Liver (tissue), 3 donors: ENCODE measurements at regions not wholly inside any gene's neighbourhood (a gene's known extent, or its start where the extent isn't known, plus 50 kb on each side); places are given as distances from the start of the nearest gene placed in this dataset.

Source experiments
- JUND ChIP-seq, 2 donors: IDR thresholded peaks; 2 replicates each; pipeline ENCODE4 v1.6.1; 2016; ENCODE audit warnings: antibody characterized with exemption in 2 of 2
- MAX ChIP-seq: IDR thresholded peaks from 2 replicates; pipeline ENCODE4 v1.6.1; 2016; ENCODE audit warnings: antibody characterized with exemption
- NR2F2 ChIP-seq: IDR thresholded peaks from 2 replicates; pipeline ENCODE4 v1.6.1; 2016; ENCODE audit warnings: antibody characterized with exemption
- TAF1 ChIP-seq: conservative IDR thresholded peaks from 2 replicates; pipeline ENCODE4 v1.6.1; 2016; ENCODE audit warnings: antibody characterized with exemption, mild to moderate bottlenecking
- TF ChIP-seq, protein P1 (sequence below): fragments of 150-350 bp; IDR thresholded peaks from 2 replicates; pipeline ENCODE4 v1.5.1; 2017; ENCODE audit warnings: improper control_type of control experiment, low read depth, low read length; ENCODE audit not compliant: missing input control
- donor health status: healthy.
- donor health status: healthy.

GRCh38 chr10:91357497-91357896, 52.6 kb upstream of the HECTD2 start (continued):
- TF ChIP-seq, protein P1, sequence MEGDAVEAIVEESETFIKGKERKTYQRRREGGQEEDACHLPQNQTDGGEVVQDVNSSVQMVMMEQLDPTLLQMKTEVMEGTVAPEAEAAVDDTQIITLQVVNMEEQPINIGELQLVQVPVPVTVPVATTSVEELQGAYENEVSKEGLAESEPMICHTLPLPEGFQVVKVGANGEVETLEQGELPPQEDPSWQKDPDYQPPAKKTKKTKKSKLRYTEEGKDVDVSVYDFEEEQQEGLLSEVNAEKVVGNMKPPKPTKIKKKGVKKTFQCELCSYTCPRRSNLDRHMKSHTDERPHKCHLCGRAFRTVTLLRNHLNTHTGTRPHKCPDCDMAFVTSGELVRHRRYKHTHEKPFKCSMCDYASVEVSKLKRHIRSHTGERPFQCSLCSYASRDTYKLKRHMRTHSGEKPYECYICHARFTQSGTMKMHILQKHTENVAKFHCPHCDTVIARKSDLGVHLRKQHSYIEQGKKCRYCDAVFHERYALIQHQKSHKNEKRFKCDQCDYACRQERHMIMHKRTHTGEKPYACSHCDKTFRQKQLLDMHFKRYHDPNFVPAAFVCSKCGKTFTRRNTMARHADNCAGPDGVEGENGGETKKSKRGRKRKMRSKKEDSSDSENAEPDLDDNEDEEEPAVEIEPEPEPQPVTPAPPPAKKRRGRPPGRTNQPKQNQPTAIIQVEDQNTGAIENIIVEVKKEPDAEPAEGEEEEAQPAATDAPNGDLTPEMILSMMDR = no peak
- TF ChIP-seq TAF1 (no peak), JUND (IDR thresholded peaks at IDR 0.05) (no peak), MAX (no peak), NR2F2 (no peak)
